NCI-H524 treated with DMSO at 0.1 percent for 48 hours (cell line): ENCODE measurements at regions not wholly inside any gene's neighbourhood (a gene's known extent, or its start where the extent isn't known, plus 50 kb on each side); places are given as distances from the start of the nearest gene placed in this dataset.

ENCODE experiments used
- DNase-seq: peaks from one replicate; lab custom pipeline; 2025; lab: John Stamatoyannopoulos, UW

GRCh38 chr13:34414616-34415015 lies 527.5 kb upstream of the NBEA start:
- no peak for DNase-seq

GRCh38 chr13:34416971-34417380 lies 525.1 kb upstream of the NBEA start:
- DNase-seq, result no peak

DNA sequence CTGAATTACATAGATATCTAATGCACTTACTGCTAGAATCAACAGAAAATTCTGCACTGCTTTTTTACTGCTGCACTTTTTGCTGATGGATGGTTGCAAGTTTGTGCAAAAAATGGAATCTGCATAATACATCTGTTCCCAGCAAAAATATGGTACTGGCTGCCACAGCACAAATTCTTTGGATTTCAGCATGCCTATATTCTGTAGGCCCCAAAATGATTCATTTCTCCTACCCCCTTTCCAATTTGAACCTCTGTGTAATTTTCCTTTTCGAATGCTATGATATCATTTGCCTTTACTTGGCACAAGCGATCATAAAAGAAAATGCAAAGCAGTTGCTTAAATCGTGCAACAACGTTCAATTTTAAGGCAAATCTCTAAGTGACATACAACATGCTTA lies 524.2 kb upstream of the NBEA start:
- DNase-seq, result no peak

GRCh38 chr13:34419025-34419424 lies 523.0 kb upstream of the NBEA start:
- no peak for DNase-seq

- no peak for DNase-seq
These were observed 522.3 kb upstream of the NBEA start for GRCh38 chr13:34419755-34420154.

DNA sequence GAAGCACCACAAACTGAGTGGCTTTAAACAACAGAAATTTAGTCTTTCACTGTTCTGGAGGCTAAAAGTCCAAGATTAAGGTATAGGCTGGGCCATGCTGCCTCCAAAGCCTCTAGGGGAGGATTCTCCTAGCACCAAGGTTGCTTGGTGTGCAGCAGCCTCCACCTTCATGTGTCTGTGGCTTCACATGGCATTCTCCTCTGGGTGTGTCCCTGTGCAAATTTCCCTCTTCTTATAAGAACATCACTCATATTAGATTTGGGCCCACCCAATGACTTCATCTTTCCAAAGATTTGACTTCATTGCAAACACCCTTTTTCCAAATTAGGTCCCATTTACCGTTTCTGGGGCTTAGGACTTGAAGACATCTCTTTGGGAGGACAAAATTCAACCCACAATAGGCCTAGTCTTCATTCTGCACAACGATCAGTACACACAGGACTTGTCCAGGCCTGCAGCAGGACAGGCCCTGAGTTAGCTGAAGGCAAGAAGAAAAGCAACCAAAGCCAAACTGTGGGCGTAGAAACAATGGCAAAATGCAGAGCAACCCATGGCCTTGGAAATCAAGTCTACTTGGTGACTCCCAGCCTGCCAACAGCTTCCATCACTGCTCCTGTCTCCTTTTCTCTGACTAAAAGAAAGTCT lies 521.2 kb upstream of the NBEA start:
- DNase-seq, result no peak

DNA sequence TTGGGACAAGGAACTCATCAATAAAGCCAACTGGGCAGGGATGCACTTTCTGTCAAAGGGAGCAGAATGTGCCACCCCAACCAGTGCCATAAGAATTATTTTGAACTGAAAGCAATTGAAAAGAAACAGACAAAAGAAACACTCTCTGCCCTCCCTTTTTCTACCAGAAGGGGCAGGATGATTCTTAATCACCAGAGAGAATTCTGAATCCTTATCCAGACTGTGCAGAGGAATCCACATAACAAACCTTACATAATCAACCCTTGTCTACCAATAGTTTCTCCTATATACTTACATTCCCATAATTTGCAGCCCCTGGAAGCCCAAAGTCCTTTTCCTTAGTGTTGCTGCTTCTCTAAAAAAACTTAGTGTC lies 520.7 kb upstream of the NBEA start:
- no peak for DNase-seq

GRCh38 chr13:34421858-34422475 lies 520.1 kb upstream of the NBEA start:
- DNase-seq, result no peak

- no peak for DNase-seq
These were observed 519.1 kb upstream of the NBEA start for GRCh38 chr13:34422956-34423355.

DNA sequence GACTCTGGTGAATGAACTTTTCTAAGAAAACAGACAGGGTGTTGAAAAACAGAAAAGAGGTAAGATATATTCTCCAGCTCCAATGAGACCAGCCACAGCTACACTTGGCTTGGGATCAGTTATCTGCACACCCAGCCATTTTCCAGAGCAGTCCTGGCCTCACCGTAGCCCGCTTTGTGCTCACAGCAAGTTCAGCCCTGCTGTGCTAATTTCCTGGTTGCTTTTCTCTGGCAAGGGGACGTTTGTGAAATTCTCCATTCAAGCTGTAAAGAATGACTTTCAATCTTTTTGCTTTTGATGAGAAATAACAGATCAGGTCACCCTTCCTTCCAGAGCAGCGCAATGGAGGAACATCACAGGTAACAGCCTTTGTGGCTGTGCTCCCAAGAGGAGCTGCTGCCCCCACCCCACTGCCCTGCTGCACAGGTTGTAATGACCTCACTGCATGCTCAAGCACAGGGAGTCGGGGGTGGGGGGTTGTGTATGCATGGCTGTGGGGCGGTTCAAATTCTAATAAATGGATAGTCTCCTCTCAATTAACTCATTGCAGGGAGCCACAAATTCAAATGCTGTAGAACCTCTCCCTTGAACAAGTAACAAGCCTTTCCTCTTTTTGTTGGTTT lies 516.6 kb upstream of the NBEA start:
- no peak for DNase-seq

DNA sequence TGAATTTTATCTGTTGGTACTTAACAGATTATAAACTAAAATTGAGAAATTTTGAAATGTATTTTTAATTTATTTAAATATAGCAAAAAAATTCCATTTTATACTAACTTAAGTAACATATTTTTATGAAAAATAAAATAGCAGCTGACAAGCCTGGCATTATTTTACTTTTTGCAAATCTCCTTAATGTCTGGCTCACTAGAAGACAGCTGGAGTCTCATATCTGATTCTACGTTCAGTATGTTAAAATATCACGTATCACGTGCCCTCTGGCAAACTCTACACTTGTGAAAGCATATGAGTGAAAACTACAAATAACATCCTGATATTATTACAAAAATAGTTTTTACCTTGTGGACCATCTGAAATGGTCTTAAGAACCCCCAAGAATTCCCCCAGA lies 513.2 kb upstream of the NBEA start:
- DNase-seq, result no peak

GRCh38 chr13:34430294-34430693 lies 511.8 kb upstream of the NBEA start:
- no peak for DNase-seq

- no peak for DNase-seq
These were observed 510.1 kb upstream of the NBEA start for GRCh38 chr13:34431827-34432581.

DNA sequence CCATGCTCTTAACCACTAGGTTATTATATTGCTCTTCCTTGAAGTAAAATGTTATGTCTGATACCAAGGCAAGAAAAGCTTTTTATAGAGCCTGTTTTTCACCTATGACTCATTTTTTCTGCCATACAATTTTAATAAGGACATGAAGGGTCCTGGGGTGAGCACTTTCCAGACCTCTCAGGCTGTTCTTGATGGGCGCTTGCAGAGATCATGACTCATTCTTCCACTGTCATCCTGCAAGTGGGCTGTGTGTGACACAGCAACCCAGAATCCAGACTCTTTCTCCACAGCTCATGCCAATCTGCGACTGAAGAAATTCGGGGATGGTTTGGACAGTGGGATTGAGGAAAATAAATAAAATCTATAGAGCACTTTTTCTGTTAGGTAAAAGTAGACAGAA lies 506.7 kb upstream of the NBEA start:
- DNase-seq, result no peak

GRCh38 chr13:34437873-34438272 lies 504.2 kb upstream of the NBEA start:
- no peak for DNase-seq

DNA sequence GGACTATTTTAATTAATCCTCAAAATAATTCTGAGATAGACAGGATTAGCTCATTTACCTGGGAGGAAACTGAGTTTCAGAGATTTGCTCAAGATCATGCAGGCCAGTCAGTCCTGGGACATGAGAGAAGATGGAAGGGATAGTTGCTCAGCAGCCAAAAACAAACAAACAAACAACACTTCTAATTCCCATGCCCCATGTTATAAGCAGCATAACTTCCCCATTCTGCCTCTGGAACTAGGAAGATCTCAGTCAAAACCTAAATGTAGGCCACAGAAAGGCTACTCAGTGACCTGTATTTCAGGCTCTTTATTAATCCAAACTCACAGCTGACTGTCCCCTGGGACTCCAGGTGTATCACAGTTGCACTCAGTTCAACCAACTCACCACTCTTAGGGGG lies 489.2 kb upstream of the NBEA start:
- no peak for DNase-seq

DNA sequence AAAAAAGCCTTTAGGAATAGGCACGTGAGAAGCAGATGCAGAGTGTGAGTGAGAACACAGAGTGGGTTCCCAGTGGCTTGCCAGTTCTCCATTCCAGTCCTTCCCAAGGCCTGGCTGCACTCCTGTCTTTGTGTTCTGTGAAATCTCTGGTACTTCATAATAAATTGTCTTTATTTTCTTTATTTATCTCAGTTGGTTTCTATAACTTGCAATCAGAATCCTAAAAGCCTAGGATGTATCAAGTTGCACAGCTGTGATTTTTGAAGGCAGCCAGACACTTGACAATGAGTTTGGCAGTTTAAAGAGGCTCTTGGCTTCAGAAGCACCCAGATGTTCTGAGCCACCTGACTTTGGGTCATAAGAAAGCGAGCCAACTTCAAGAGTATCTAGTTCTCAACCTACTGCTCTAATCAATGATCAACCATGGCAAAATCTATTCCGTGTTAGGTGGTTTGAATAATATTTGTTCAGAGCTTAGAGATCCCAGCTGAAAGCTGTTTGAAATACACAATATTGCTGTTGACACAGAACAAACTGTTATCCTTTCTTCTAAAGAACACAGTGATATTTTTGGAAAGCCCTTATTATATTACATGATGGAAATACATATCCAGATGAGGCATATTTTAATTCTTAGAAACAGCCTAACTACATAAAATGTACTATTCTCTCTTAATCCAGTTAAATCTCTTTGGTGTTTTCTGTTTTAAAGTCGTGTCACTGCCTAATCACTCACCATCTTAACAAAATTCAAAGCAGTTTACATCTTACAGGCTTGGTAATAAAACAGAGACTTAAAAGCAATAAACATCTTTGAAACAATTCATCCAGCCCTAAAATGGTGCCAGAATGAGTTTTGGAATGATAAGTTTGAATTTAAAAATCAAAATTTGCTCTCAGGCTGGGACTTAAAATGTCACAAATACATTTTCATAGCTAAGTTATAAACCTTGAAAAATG lies 483.0 kb upstream of the NBEA start:
- peak; percentile 45 for DNase-seq

- no peak for DNase-seq
These were observed 482.2 kb upstream of the NBEA start for GRCh38 chr13:34459856-34460255.

DNA sequence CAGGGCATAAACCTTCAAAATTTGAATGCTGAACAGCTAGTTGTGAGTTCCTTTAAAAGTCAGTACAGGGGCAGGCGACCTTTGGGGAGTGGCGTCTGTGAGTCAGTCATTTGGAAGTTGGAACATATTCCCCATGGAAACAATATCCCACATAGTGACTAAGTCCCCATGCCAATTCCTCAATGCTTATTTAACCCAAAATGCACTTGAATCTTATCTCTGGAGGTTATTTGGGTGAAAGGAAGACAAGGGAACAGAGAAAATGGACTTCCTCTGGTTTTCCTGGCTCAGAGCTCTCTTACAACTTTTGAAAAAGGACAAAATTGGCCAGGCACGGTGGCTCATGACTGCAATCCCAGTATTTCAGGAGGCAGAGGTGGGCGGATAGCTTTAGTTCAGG lies 479.2 kb upstream of the NBEA start:
- DNase-seq, result no peak

DNA sequence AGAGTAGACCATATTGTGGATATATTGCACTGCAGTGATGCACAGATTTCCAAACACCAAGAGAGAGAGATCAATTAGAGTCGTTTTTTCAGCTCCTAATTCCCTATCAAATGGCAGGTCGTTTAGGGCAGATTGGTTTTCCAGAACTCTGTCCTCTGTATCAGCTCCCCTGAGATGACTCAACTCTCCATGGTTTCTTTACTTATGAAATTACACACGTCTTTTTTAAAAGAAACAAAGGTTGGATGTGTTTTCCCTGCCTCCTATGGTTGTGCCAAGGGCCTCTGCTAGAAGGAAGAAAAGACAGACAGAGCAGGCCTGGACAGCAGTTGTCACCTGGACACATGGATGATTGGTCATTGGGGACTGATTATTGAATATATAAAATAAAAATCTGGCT lies 478.1 kb upstream of the NBEA start:
- no peak for DNase-seq

- DNase-seq, result no peak
These were observed 476.6 kb upstream of the NBEA start for GRCh38 chr13:34465423-34465922.

DNA sequence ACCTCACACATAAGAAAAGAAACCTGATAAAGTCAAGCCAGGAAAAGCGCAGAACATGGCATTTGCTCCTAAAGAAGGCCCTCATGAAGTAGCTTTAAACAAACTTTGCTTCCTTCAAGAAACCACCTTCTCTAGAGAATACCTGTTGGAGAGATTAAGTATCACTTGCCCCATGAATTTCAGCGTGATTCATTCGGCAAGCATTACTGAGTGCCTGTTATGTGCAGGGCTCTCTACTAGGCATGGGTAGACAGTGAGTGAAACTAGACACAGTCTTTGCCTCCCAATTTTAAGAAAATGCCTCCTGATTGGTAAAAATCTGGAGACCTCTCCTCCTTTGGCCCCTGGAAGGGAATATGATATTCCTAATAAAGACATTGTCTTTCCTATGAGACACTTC lies 475.8 kb upstream of the NBEA start:
- DNase-seq, result no peak
